ENCODE measurements at regions not wholly inside any gene's neighbourhood (a gene's known extent, or its start where the extent isn't known, plus 50 kb on each side); places are given as distances from the start of the nearest gene placed in this dataset.

DNA sequence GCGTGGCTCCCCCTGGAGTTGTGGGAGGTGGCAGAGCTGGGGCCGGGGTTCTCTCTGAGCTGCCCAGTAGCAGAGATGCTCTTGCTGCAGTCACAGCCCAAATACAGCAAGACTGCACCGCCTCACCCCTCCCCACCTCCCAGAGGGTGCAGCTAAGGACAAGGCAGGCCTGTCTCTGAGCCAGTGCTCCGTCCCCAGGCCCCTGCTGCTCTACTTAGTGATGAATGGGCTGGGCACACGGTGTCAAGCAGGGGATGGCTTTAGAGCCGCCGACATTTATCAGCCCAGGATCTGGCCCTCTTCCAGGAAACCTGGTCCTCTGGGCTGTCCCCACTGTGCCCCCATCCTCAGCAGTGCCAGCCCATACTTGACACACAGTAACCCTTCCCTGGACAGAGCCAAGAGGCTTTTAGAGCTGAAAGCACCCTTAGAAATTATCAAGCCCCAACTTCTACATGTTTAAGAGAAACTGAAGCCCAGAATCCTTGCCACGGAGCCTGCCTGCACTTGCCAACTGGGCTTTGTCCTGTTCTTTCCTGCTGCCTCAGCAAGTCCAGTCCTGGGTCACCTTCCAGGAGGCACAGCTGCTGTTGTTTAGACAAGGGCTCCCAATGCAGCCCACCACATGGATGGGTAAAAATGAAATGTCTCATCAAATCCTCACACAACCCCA is 137.1 kb upstream of the UNC5B start:
- TF ChIP-seq EZH2phosphoT487 (IDR thresholded peaks at IDR 0.05; ENCODE audit: insufficient read depth, low read depth) (no peak), EZH2 (IDR thresholded peaks at IDR 0.05; ENCODE audit: insufficient read depth, poor library complexity, severe bottlenecking) (no peak)
